ENCODE measurements at regions not wholly inside any gene's neighbourhood (a gene's known extent, or its start where the extent isn't known, plus 50 kb on each side); places are given as distances from the start of the nearest gene placed in this dataset.
"Not testable (repeated sequence)": the region's sequence is repeated elsewhere in the genome, so short reads cannot be mapped to it uniquely, and the experiment has no call there.

DNA sequence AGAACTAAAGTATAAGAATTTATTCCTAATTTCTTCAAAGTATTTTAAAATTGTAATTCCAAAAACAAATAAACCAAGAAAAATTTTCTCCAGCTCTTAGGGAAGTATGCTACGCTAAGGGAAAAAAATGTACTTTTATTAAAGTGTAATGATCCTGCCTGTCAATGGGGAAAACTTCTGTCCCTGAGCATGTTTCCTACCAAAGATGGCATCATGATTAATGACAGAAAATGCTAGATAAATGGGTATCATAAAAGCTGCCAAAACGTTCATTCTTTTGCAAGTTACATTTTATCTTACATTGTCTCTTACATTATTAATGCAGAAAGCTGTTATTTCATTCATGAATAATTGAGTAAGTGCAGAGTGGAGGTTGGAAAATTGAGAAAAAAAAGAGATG is 443.4 kb downstream of the TECRL start:
- Histone ChIP-seq H3K4me2 (ENCODE audit: insufficient read depth, insufficient read length, low read length) (no peak overlapping the region), H2BK120ac (ENCODE audit: low read depth, low read length, poor library complexity, severe bottlenecking) (no peak overlapping the region), H3K4ac (ENCODE audit: low read depth, low read length) (no peak overlapping the region), H2BK15ac (ENCODE audit: low read depth, low read length) (no peak overlapping the region), H4K8ac (replicated peaks; ENCODE audit: insufficient read length, low read depth, low read length) (no peak overlapping the region), H3K27ac (ENCODE audit: insufficient read length, low read depth, low read length) (no peak overlapping the region), H3K23ac (ENCODE audit: insufficient read length, low read depth, low read length) (no peak overlapping the region), H3K23me2 (ENCODE audit: insufficient read length, low read depth, low read length, poor library complexity, severe bottlenecking) (no peaks in the 10 kb centered on the region), H2BK20ac (ENCODE audit: low read depth, low read length, poor library complexity, severe bottlenecking) (no peak overlapping the region), H3K4me1 (ENCODE audit: insufficient read depth, low read length) (no peaks in the 10 kb centered on the region), H2AFZ (ENCODE audit: low read length) (no peak overlapping the region), H3K14ac (ENCODE audit: insufficient read depth, low read length) (no peak overlapping the region), H2BK5ac (ENCODE audit: insufficient read length, low read length) (no peak overlapping the region), H3K9ac (ENCODE audit: extremely low read depth, insufficient read length, low read length) (no peak overlapping the region), H3K56ac (ENCODE audit: insufficient read length, low read depth, low read length) (no peak overlapping the region), H3K27me3 (ENCODE audit: insufficient read depth, low read length) (no peaks in the 10 kb centered on the region), H4K5ac (ENCODE audit: insufficient read length, low read depth, low read length) (no peak overlapping the region), H3K79me2 (ENCODE audit: insufficient read depth, low read length) (no peaks in the 10 kb centered on the region), H4K91ac (ENCODE audit: insufficient read length, low read depth, low read length) (no peak overlapping the region), H3K18ac (ENCODE audit: insufficient read length, low read depth, low read length) (no peak overlapping the region), H3T11ph (ENCODE audit: low read length) (no peak overlapping the region), H3K79me1 (ENCODE audit: insufficient read depth, low read depth, low read length, poor library complexity, severe bottlenecking) (no peaks in the 10 kb centered on the region), H2AK5ac (ENCODE audit: insufficient read length, low read length) (no peak overlapping the region), H3K9me3 (ENCODE audit: control insufficient read depth, low read depth, low read length) (no peaks in the 10 kb centered on the region), H2BK12ac (ENCODE audit: insufficient read length, low read depth, low read length) (no peak overlapping the region), H4K20me1 (ENCODE audit: control insufficient read depth, insufficient read depth, insufficient read length) (no peaks in the 10 kb centered on the region)
- Mint-ChIP-seq H3K36me3 (ENCODE audit: insufficient read depth in 1 of 3, low read depth in 3 of 3) (no peaks in the 10 kb centered on the region; a peak in 1 of 7 replicates), H3K4me3 (no peak overlapping the region), H3K27ac (no peak overlapping the region), H3K27me3 (ENCODE audit: low read depth) (no peaks in the 10 kb centered on the region), H3K9me3 (no peaks in the 10 kb centered on the region), H3K4me1 (no peaks in the 10 kb centered on the region)
- DNase-seq, result no peak
- TF ChIP-seq, protein P1, sequence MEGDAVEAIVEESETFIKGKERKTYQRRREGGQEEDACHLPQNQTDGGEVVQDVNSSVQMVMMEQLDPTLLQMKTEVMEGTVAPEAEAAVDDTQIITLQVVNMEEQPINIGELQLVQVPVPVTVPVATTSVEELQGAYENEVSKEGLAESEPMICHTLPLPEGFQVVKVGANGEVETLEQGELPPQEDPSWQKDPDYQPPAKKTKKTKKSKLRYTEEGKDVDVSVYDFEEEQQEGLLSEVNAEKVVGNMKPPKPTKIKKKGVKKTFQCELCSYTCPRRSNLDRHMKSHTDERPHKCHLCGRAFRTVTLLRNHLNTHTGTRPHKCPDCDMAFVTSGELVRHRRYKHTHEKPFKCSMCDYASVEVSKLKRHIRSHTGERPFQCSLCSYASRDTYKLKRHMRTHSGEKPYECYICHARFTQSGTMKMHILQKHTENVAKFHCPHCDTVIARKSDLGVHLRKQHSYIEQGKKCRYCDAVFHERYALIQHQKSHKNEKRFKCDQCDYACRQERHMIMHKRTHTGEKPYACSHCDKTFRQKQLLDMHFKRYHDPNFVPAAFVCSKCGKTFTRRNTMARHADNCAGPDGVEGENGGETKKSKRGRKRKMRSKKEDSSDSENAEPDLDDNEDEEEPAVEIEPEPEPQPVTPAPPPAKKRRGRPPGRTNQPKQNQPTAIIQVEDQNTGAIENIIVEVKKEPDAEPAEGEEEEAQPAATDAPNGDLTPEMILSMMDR (conservative IDR thresholded peaks at IDR 0.05), result no peak
- no CpG with 5 or more reads among the region's 2 CpGs for WGBS (ENCODE audit: extremely low coverage, insufficient read length, low lambda C conversion rate)

DNA sequence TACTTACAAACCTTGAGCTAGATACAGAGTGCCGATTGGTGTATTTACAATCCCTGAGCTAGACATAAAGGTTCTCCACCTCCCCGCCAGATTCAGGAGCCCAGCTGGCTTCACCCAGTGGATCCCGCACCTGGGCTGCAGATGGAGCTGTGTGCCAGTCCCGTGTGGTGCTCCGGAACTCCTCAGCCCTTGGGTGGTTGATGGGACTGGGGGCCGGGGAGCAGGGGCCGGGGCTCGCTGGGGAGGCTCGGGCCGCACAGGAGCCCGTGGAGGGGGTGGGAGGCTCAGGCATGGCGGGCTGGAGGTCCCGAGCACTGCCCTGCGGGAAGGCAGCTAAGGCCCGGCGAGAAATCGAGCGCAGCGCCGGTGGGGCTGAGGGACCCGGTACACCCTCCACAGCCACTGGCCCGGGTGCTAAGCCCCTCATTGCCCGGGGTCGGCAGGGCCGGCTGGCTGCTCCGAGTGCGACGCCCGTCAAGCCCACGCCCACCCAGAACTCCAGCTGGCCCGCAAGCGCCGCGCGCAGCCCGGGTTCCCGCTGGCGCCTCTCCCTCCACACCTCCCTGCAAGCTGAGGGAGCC is 466.5 kb downstream of the TECRL start:
- not testable (repeated sequence) for H2AK5ac ChIP-seq (ENCODE audit: insufficient read length, low read length); H3K18ac ChIP-seq (ENCODE audit: insufficient read length, low read depth, low read length); H3K4me1 ChIP-seq (ENCODE audit: insufficient read depth, low read length); H3K36me3 Mint-ChIP-seq (ENCODE audit: insufficient read depth in 1 of 3, low read depth in 3 of 3); H4K5ac ChIP-seq (ENCODE audit: insufficient read length, low read depth, low read length); H3K27ac ChIP-seq (ENCODE audit: insufficient read length, low read depth, low read length); H3K14ac ChIP-seq (ENCODE audit: insufficient read depth, low read length); H3K27ac Mint-ChIP-seq; H3K56ac ChIP-seq (ENCODE audit: insufficient read length, low read depth, low read length); H3K9me3 ChIP-seq (ENCODE audit: control insufficient read depth, low read depth, low read length); H2BK120ac ChIP-seq (ENCODE audit: low read depth, low read length, poor library complexity, severe bottlenecking); H3K9me3 Mint-ChIP-seq; H3K4me3 Mint-ChIP-seq; H4K91ac ChIP-seq (ENCODE audit: insufficient read length, low read depth, low read length); H3K4me2 ChIP-seq (ENCODE audit: insufficient read depth, insufficient read length, low read length); H4K8ac ChIP-seq (replicated peaks; ENCODE audit: insufficient read length, low read depth, low read length); H3K27me3 ChIP-seq (ENCODE audit: insufficient read depth, low read length); H2BK5ac ChIP-seq (ENCODE audit: insufficient read length, low read length); H3K23ac ChIP-seq (ENCODE audit: insufficient read length, low read depth, low read length); H2BK20ac ChIP-seq (ENCODE audit: low read depth, low read length, poor library complexity, severe bottlenecking); H2AFZ ChIP-seq (ENCODE audit: low read length); H3K9ac ChIP-seq (ENCODE audit: extremely low read depth, insufficient read length, low read length); H3K27me3 Mint-ChIP-seq (ENCODE audit: low read depth); H3K4ac ChIP-seq (ENCODE audit: low read depth, low read length); H3K79me2 ChIP-seq (ENCODE audit: insufficient read depth, low read length); H3K23me2 ChIP-seq (ENCODE audit: insufficient read length, low read depth, low read length, poor library complexity, severe bottlenecking); H3K79me1 ChIP-seq (ENCODE audit: insufficient read depth, low read depth, low read length, poor library complexity, severe bottlenecking); H2BK15ac ChIP-seq (ENCODE audit: low read depth, low read length); H4K20me1 ChIP-seq (ENCODE audit: control insufficient read depth, insufficient read depth, insufficient read length); H3K4me1 Mint-ChIP-seq; H3T11ph ChIP-seq (ENCODE audit: low read length); H2BK12ac ChIP-seq (ENCODE audit: insufficient read length, low read depth, low read length)
- WGBS (ENCODE audit: extremely low coverage, insufficient read length, low lambda C conversion rate), result no CpG with 5 or more reads among the region's 38 CpGs
- DNase-seq, result peak; percentile 31

All from H9 (cell line).